ENCODE measurements at regions not wholly inside any gene's neighbourhood (a gene's known extent, or its start where the extent isn't known, plus 50 kb on each side); places are given as distances from the start of the nearest gene placed in this dataset.
"Not testable (repeated sequence)": the region's sequence is repeated elsewhere in the genome, so short reads cannot be mapped to it uniquely, and the experiment has no call there.

GRCh38 chr6:23823421-23823820, 302.6 kb upstream of the NRSN1 start:
- no peak overlapping the region for H3K4me3 ChIP-seq (ENCODE audit: low read depth, low read length)
- TF ChIP-seq CTCF (IDR thresholded peaks at IDR 0.05; ENCODE audit: control insufficient read depth, extremely low read depth, insufficient read depth): no peak
- no peak for DNase-seq (ENCODE audit: low read depth)

DNA sequence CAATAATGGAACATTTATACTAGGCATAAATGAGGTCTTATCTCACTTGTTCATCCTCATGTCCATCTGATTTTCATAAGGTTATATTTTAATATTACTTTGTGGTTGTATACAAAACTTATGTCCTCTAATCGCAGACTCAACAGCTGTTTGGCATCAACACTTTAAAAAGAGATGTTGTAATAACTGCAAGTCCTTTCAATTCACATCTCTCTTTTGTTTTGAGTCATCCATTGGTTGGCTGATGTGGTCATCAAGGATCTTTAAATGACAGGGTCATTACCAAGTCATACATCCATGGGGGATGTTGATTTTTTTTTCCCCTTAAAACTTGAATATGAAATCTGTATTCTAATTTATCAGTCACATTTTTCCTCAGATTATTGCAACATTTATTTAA, 299.4 kb upstream of the NRSN1 start:
- H3K4me3 ChIP-seq (ENCODE audit: low read depth, low read length): no peak overlapping the region
- TF ChIP-seq CTCF (IDR thresholded peaks at IDR 0.05; ENCODE audit: control insufficient read depth, extremely low read depth, insufficient read depth): no peak
- no peak for DNase-seq (ENCODE audit: low read depth)

GRCh38 chr6:23828861-23829260, 297.2 kb upstream of the NRSN1 start:
- H3K4me3 ChIP-seq (ENCODE audit: low read depth, low read length): no peak overlapping the region
- TF ChIP-seq CTCF (IDR thresholded peaks at IDR 0.05; ENCODE audit: control insufficient read depth, extremely low read depth, insufficient read depth): no peak
- DNase-seq (ENCODE audit: low read depth): no peak

DNA sequence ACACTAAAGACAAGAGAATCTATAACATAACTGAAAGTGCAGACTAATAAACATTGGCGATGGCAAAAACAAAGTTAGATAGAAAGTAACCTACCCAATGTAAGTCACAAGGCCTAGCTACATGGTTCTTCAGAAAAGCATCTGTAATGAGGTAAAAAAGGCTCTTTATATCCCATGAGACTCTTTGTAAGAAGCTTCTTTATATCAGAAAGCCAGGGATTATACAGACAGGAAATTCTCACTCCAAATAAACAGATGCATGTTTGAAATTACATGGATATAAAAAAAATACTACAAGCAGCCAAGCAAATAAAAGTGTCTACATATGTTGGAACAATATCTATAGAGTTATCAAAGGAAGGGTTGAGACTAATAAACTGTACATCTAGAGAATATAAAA, 284.9 kb upstream of the NRSN1 start:
- TF ChIP-seq CTCF (IDR thresholded peaks at IDR 0.05; ENCODE audit: control insufficient read depth, extremely low read depth, insufficient read depth): no peak
- H3K4me3 ChIP-seq (ENCODE audit: low read depth, low read length): no peak overlapping the region
- DNase-seq (ENCODE audit: low read depth): no peak

GRCh38 chr6:23842760-23843159, 283.3 kb upstream of the NRSN1 start:
- TF ChIP-seq CTCF (IDR thresholded peaks at IDR 0.05; ENCODE audit: control insufficient read depth, extremely low read depth, insufficient read depth): no peak
- no peak overlapping the region for H3K4me3 ChIP-seq (ENCODE audit: low read depth, low read length)

DNA sequence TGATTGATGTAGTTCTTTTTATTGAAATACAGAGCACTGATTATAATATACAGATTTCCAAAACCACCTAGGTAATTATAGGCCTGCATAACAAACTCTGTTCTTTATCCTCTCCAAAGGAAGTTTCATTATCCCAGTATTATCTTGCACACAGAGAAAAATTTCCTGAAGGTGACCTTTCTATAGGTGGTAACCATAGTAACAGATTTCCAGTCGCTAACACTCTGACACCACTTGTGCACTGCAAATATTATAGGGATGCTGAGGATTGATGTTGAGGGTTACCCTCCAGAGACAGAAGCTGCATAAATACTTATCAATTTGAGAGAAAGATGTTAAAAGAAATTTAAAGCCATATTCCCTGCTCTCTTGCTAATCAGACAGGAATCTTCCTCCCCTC, 274.5 kb upstream of the NRSN1 start:
- H3K4me3 ChIP-seq (ENCODE audit: low read depth, low read length): no peak overlapping the region
- no peak for DNase-seq (ENCODE audit: low read depth)
- TF ChIP-seq CTCF (IDR thresholded peaks at IDR 0.05; ENCODE audit: control insufficient read depth, extremely low read depth, insufficient read depth): no peak

More at GRCh38 chr6:23842760-23843159, 283.3 kb upstream of the NRSN1 start:
- no peak for DNase-seq (ENCODE audit: low read depth)

DNA sequence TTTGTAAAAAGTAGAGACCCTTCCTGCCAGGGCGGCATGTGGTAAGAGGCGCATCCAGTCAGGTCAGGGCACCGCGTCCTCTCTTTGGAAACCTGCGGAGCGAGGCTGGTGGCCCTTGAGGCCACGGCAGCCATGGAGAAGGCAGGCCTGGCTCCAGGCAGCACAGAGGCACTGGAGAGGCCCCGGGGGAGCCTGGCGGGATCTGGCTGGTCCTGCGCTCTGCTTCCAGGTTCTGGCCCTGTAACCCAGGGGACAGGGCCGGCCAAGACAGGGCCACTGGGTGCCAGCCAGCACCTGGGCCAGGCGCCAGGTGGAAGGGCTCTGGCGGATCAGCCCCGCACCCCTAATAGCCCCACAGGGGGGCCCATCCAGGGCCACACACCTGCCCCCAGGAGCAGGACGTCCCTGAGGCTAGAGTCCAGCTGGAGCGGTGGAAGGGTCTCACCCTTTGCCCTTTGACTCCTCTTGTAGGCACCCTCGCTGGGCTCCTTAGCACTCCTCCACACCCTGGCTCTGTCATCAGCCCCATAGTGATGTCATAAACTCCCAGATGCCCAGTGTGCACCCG, 272.4 kb upstream of the NRSN1 start:
- DNase-seq (ENCODE audit: low read depth); H3K4me3 ChIP-seq (ENCODE audit: low read depth, low read length): not testable (repeated sequence)

DNA sequence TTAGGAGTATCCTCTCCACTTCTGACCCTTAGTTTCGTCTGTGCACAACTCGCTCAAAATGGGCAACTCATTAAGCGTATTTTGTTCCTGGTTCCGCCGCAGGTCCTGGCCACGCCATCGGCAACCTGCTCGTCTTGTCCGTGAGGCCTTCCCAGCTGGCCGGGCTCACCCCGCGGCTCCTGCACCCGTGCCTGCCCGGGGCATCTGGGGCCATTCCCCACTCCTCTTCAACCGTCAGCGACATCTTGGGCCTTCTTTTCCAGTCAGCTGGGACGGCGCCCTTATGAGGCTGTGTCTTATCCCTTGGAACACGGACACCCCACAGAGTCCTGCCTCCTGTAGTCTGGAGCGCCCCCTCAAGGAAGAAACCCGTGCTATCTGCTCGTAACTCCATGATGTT, 271.9 kb upstream of the NRSN1 start:
- not testable (repeated sequence) for H3K4me3 ChIP-seq (ENCODE audit: low read depth, low read length); DNase-seq (ENCODE audit: low read depth)

Data from LNCaP clone FGC (cell line).